ENCODE measurements at regions not wholly inside any gene's neighbourhood (a gene's known extent, or its start where the extent isn't known, plus 50 kb on each side); places are given as distances from the start of the nearest gene placed in this dataset.

DNA sequence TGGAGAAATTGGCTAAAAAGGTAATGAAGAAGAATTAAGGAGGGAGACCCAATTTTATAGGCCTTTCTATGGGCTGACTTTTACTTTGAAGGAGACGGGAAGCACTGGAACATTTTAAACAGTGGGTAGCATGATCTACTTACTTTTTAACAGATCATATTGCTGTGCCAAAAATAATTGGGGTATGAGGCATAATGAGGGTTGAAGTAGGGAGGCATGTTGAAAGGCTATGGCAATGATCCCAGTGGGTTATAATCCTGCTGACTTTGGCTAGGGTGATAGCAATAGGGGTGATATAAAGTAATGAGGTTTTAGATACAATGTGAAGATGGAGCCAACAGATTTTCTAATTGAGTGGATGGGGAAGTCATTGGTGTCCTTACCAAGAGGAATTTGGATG lies 73.2 kb downstream of the GPR37 start:
- no peak for DNase-seq

- no peak for DNase-seq
These were observed 74.8 kb downstream of the GPR37 start for GRCh38 chr7:124690840-124691239.

DNA sequence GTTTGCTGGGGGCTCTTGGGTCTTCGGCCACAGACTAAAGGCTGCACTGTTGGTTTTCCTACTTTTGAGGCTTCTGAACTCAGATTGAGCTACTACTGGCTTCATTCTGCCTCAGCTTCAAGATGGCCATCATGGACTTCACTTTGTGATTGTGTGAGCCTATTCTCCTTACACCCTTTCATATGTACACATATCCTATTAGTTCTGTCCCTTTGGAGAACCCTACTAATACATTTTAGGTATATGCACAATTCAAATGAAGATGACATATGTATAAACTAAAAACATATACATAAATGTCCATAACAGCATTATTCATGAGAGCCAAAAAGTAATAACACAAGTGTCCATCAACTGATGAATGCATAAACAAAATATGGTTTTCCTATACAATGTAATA lies 75.7 kb downstream of the GPR37 start:
- no peak for DNase-seq

DNA sequence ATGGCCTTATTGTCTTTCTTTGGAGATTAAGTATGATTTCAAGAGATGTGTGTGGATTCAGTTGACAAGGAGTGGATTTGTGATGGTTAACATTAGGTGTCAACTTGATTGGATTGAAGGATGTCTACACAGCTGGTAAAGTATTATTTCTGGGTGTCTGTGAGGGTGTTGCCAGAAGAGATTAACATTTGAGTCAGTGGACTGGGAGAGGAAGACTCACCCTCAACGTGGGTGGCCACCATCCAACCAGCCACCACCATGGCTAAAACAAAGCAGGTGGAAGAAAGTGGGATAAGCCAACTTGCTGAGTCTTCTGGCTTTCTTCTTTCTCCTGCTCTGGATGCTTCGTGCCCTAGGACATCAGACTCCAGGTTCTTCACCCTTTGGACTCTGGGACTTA lies 76.1 kb downstream of the GPR37 start:
- no peak for DNase-seq

DNA sequence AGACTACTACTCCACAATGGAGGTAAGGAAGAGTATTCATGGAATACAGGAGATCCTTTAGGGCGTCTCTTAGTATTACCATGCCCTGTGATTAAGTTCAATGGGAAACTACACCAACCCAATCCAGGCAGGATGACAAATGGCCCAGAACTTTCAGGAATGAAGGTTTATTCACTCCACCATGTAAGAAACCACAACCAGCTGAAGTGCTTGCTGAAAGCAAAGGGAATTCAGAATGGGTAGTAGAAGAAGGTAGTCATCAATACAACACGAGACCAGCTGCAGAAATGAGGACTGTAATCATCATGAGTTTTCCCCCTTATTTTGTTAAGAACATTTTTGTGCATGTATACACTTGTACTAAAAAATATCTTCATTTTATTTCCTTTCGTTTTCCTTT lies 76.6 kb downstream of the GPR37 start:
- no peak for DNase-seq

DNA sequence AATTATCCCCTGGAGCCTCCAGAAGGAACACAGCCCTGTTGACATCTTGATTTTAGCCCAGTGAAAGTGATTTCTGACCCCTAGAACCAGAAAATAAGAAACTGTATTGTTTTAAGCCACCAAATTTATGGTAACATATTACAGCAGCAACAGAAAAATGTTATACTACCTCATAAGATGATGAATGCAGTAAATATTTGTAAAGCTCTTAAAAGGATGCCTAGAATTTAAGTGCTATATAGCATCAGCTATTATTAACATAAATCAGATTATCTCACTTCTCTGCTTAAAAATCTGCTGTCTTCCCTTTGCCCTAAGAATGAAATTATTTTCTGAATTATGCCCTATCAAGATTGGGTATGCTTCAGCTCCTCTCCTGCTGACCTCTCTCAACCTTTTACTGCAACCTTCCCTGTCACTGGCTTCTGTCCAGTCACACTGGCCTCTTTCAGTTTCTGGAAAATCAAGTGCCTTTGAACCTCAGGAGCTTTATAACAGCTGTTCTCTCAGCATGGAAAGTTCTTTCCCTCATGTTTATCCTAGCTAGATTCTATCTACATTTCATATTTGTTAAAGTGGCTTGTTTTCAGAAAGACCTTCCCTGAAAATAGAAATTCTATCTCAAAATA lies 78.9 kb downstream of the GPR37 start:
- no peak for DNase-seq

DNA sequence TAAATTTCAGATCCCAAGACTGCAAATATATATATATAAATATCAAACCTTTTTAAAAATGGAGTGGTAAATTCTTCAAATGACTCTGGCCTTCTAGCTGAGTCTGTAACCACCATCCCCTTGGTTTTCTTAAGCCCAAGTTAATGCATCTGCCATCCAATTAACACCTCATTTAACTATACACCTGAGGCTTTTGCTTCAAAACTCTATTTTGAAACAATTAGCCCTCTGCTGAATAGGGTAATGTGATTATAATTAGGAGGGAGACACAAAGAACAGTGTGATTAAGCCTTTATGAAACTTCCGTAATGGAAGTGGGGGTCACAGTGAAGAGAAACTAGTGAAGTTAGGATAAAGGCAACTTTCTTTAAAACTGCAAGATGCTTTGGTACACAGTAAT lies 83.6 kb downstream of the GPR37 start:
- no peak for DNase-seq

GRCh38 chr7:124680304-124680703 lies 85.3 kb downstream of the GPR37 start:
- no peak for DNase-seq

- DNase-seq, result no peak
These were observed 85.9 kb downstream of the GPR37 start for GRCh38 chr7:124679586-124680225.

DNA sequence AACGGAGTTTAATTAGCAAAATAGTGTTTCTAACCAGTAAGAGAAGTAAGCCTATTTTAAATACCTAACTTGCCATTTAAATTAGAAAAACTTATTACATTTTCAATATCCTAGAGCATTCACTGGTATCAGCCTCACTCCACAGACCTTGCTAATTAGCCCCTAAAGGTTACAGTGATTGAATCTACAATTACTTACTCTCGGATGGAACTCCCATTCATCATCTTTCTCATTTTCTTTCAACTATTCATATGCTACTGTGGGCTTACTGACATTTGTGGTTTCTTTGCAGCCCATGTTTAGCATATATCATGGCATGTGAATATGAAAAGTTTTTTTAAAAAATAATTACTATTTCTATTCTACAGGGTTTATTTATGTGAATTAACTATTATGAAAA lies 86.4 kb downstream of the GPR37 start:
- no peak for DNase-seq

DNA sequence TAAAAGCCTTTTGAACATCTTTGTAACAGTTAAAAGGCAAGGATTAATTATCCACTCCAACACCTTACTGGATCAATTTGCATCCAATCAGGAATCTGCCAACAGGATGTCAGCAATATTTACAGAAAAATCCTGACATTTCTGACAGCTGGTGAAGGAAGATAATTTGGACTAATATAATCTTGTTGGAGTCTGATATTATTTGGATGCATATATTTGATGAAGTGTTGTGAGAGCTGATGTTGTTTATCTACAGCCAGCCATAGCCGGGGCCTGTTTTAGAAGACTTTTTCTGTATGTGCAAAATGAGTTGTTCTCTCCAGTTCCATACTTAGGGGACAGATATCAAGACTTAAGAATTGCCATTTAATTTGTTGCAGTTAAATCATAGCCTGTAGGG lies 91.1 kb downstream of the GPR37 start:
- DNase-seq, result no peak

- no peak for DNase-seq
These were observed 93.6 kb downstream of the GPR37 start for GRCh38 chr7:124672011-124672410.

DNA sequence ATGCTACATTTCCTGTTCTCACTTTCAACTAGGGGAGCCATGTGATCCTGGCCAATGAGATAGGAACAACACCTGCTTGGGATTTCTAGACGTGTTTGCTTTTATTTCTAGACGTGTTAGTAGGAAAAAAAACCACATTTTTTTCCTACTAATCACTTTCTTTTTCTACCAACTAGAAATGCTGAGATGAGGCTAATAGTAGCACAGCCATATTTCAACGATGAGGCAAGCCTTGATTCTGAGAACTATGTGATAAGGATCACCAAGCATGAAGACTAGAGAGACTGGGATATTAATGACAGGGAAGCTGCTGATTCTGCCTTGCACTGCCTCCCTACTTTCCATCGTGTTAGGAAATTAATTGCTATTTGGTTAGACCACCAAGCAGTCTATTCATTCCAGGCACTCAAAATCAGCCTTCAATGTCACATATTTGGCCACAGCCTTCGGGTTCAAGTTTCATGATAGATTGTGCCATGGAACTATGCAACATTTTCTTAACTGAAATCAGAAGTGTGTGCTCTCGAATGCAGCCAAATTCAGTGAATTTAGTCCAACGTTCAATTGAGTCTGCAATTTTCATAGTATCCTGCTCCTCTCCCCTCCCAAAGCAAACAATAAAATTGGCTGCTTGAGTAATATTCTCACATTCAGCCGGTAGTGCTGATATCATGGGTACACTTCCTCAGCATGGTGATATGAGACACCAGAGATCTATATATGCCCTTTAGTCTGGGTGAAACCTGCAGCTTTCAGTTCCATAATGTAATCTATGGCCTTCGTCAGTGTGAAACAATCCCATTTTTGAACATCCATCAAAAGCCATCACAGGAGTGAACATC lies 98.1 kb downstream of the GPR37 start:
- DNase-seq, result no peak

GRCh38 chr7:124662937-124663336 lies 102.7 kb downstream of the GPR37 start:
- peak; percentile 36 for DNase-seq

- DNase-seq, result peak; percentile 43
These were observed 103.2 kb downstream of the GPR37 start for GRCh38 chr7:124662372-124662771.

- peak; percentile 42 for DNase-seq
These were observed 109.6 kb downstream of the GPR37 start for GRCh38 chr7:124655990-124656389.

- no peak for DNase-seq
These were observed 113.4 kb downstream of the GPR37 start for GRCh38 chr7:124652237-124652636.

- DNase-seq, result no peak
These were observed 114.5 kb downstream of the GPR37 start for GRCh38 chr7:124651136-124651535.

DNA sequence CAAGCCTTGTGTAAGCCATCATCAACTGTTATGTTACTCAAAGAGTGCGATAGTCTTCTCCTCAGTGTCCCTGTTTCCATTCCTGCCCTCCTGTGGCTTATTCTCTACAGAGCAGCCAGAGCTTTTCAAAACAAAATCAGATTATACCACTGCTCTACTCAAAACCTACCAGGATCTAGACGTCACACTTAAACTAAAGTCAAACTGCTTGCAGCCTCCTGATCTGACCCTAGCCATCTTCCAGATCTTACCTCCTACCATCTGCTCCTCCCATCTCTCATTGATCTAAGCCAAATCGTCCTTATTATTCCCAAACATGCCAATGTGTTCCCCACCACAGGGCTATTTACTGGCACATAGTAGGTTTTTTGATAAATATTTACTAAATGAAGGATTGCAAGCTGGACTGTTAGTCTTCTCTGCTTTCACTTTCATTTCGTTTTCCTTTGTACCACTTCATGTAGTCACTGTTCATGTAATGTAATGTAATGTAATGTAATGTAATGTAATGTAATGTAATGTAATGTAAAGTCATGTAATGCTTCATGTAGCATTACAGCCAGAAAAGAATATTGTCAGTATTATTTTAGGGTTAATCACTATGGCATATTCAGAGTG lies 116.1 kb downstream of the GPR37 start:
- no peak for DNase-seq

DNA sequence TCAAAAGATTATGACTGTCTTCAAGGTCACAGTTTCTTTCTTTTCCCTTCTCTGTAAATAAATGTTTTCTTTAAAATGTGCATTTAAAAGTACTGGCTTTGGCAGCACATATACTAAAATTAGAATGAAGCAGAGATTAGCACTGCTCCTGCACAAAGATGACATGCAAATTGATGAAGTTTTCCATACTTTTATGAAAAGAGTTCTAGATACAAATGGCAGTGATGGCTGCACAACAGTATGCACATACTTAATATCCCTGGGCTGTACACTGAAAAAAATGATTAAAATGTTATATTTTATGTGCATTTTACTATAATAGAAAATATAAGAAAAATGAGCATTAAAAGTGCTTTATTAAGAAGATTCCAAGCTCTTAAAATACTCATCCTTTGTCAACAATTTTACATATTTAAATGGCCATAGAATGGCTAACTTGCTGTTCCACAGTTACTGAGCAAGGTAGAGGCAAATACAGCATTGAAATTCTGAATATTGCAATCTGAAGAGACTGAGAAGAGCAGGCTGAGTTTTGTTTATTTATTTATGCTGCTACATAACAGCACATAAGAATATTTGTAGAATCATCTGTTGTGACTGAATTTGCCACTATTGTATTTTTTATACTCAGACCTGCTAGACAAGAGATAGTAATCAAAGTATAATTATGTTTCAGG lies 117.8 kb downstream of the GPR37 start:
- no peak for DNase-seq

- DNase-seq, result no peak
These were observed 119.9 kb downstream of the GPR37 start for GRCh38 chr7:124645704-124646103.

- no peak for DNase-seq
These were observed 122.2 kb downstream of the GPR37 start for GRCh38 chr7:124643311-124643811.

- no peak for DNase-seq
These were observed 130.2 kb downstream of the GPR37 start for GRCh38 chr7:124635416-124635815.

All from NCI-H1694 treated with DMSO at 0.1 percent for 48 hours (cell line).